ENCODE measurements at regions not wholly inside any gene's neighbourhood (a gene's known extent, or its start where the extent isn't known, plus 50 kb on each side); places are given as distances from the start of the nearest gene placed in this dataset.
"Not testable (repeated sequence)": the region's sequence is repeated elsewhere in the genome, so short reads cannot be mapped to it uniquely, and the experiment has no call there.

- H3K4me1 ChIP-seq (ENCODE audit: control insufficient read depth, insufficient read depth, low read length) = no peaks in the 10 kb centered on the region
- H3K9me3 ChIP-seq (ENCODE audit: control insufficient read depth, insufficient read depth, low read depth, low read length) = no peaks in the 10 kb centered on the region
- CTCF ChIA-PET = interaction anchor here (0.8 to 2.6 kb wide), 4 partner anchors 9 to 44 kb away, joined by 3 to 12 read pairs (median 4); no protein-coding TSS in a partner anchor
- POLR2A ChIA-PET = no interaction called here
- TF ChIP-seq ZNF518A (tag by site-specific recombination; conservative IDR thresholded peaks at IDR 0.05; ENCODE audit: low read depth) (no peak), ZNF280C (tag by site-specific recombination; IDR thresholded peaks at IDR 0.05) (no peak)
- no peak overlapping the region for H3K4me3 ChIP-seq (ENCODE audit: low read depth, low read length)
- no peaks in the 10 kb centered on the region for H3K36me3 ChIP-seq (ENCODE audit: control insufficient read depth in 2 of 2, insufficient read depth in 1 of 2, low read length in 2 of 2)
- no peak overlapping the region for H3K27ac ChIP-seq (ENCODE audit: extremely low read depth, low read depth, low read length)
These were observed 123.9 kb downstream of the KCNJ12 start for GRCh38 chr17:21500064-21500463.

- H3K4me3 ChIP-seq (ENCODE audit: low read depth, low read length); H3K36me3 ChIP-seq (ENCODE audit: control insufficient read depth in 2 of 2, insufficient read depth in 1 of 2, low read length in 2 of 2); POLR2A ChIA-PET; H3K27ac ChIP-seq (ENCODE audit: extremely low read depth, low read depth, low read length); H3K9me3 ChIP-seq (ENCODE audit: control insufficient read depth, insufficient read depth, low read depth, low read length); H3K4me1 ChIP-seq (ENCODE audit: control insufficient read depth, insufficient read depth, low read length): not testable (repeated sequence)
- CTCF ChIA-PET = interaction anchor here (3.4 kb wide), 1 partner anchor 10 kb away, joined by 17 read pairs; no protein-coding TSS in a partner anchor
These were observed 126.0 kb downstream of the KCNJ12 start for GRCh38 chr17:21501927-21502700.

- CTCF ChIA-PET = no interaction called here
- no peak overlapping the region for H3K4me3 ChIP-seq (ENCODE audit: low read depth, low read length)
- no peaks in the 10 kb centered on the region for H3K9me3 ChIP-seq (ENCODE audit: control insufficient read depth, insufficient read depth, low read depth, low read length)
- no peaks in the 10 kb centered on the region for H3K36me3 ChIP-seq (ENCODE audit: control insufficient read depth in 2 of 2, insufficient read depth in 1 of 2, low read length in 2 of 2)
- TF ChIP-seq TCF7L2 (IDR thresholded peaks at IDR 0.05; ENCODE audit: borderline replicate concordance, low read depth, low read length) (no peak), ZSCAN30 (tag by site-specific recombination; IDR thresholded peaks at IDR 0.05) (no peak), PRDM10 (tag by site-specific recombination; IDR thresholded peaks at IDR 0.05) (no peak), SETDB1 (IDR thresholded peaks at IDR 0.05; ENCODE audit: insufficient read length, low read length) (no peak), ZNF677 (tag by site-specific recombination; IDR thresholded peaks at IDR 0.05) (no peak), ZNF155 (tag by site-specific recombination; IDR thresholded peaks at IDR 0.05) (no peak), PBX3 (CRISPR knock-in tag; IDR thresholded peaks at IDR 0.05) (no peak), ZNF398 (tag by site-specific recombination; IDR thresholded peaks at IDR 0.05) (no peak), GLIS2 (tag by site-specific recombination; IDR thresholded peaks at IDR 0.05) (no peak)
- H3K4me1 ChIP-seq (ENCODE audit: control insufficient read depth, insufficient read depth, low read length) = 0 out of 2 replicates have a peak, but pooled peaks cover 3% of the 10 kb centered on the region
- H3K27ac ChIP-seq (ENCODE audit: extremely low read depth, low read depth, low read length) = no peak overlapping the region
- POLR2A ChIA-PET = no interaction called here
These were observed 130.0 kb downstream of the KCNJ12 start for GRCh38 chr17:21505819-21506815.

Measured in HEK293 (cell line).